ENCODE measurements at regions not wholly inside any gene's neighbourhood (a gene's known extent, or its start where the extent isn't known, plus 50 kb on each side); places are given as distances from the start of the nearest gene placed in this dataset.

DNA sequence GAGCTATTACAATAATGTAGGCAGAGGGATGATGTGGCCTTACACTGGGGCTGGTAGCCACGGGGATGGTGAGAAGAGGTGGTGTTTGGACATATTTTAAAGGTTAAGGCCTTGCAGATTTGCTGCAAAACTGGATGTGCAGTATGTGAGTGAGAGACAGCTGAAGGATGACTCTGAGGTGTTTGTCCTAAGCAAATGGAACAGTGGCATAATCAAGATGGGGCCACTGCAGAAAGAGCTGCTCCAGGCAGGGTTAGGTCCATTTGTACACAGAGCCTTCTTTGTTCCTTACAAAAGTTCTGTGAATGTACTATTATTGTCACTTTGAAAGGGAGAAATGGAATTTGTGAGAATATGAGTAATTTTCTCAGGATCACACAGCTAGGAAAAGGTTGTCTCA, 220.4 kb upstream of the ZP4 start:
- TF ChIP-seq EZH2phosphoT487 (IDR thresholded peaks at IDR 0.05; ENCODE audit: borderline replicate concordance) (no peak), CTCF (conservative IDR thresholded peaks at IDR 0.05; ENCODE audit: low read length) (no peak)
- no peaks in the 10 kb centered on the region for H3K36me3 ChIP-seq (ENCODE audit: insufficient read depth, low read length)
- no peaks in the 10 kb centered on the region for H3K79me2 ChIP-seq (ENCODE audit: insufficient read depth, low read length)
- H3K9ac ChIP-seq (ENCODE audit: low read depth, low read length, poor library complexity, severe bottlenecking): no peak overlapping the region
- no peak overlapping the region for H2AFZ ChIP-seq (ENCODE audit: low read length)
- no peaks in the 10 kb centered on the region for H3K4me1 ChIP-seq (ENCODE audit: insufficient read depth, low read length, poor library complexity, severe bottlenecking)
- no peaks in the 10 kb centered on the region for H3K27me3 ChIP-seq (ENCODE audit: insufficient read depth, low read length, poor library complexity, severe bottlenecking)
- H3K9me3 ChIP-seq (ENCODE audit: insufficient read depth, low read depth, low read length): no peaks in the 10 kb centered on the region
- no peak overlapping the region for H3K4me3 ChIP-seq (ENCODE audit: low read length, poor library complexity, severe bottlenecking)
- H3F3A ChIP-seq (ENCODE audit: low read depth): no peaks in the 10 kb centered on the region
- H3K4me2 ChIP-seq (ENCODE audit: low read depth, low read length, poor library complexity, severe bottlenecking): no peak overlapping the region
- H4K20me1 ChIP-seq (ENCODE audit: insufficient read depth, low read length, poor library complexity, severe bottlenecking): no peaks in the 10 kb centered on the region
- no peaks in the 10 kb centered on the region for H3K9me2 ChIP-seq (replicated peaks; ENCODE audit: low read depth, low read length)

- no peak overlapping the region for H2AFZ ChIP-seq (ENCODE audit: low read length)
- no peaks in the 10 kb centered on the region for H3K4me1 ChIP-seq (ENCODE audit: insufficient read depth, low read length, poor library complexity, severe bottlenecking)
- H3K4me3 ChIP-seq (ENCODE audit: low read length, poor library complexity, severe bottlenecking): no peak overlapping the region
- H3K9ac ChIP-seq (ENCODE audit: low read depth, low read length, poor library complexity, severe bottlenecking): no peak overlapping the region
- H3K36me3 ChIP-seq (ENCODE audit: insufficient read depth, low read length): no peaks in the 10 kb centered on the region
- no peak for TF ChIP-seq CTCF (conservative IDR thresholded peaks at IDR 0.05; ENCODE audit: low read length)
- TF ChIP-seq EZH2phosphoT487 (IDR thresholded peaks at IDR 0.05; ENCODE audit: borderline replicate concordance): no peak
- H3F3A ChIP-seq (ENCODE audit: low read depth): no peaks in the 10 kb centered on the region
- no peaks in the 10 kb centered on the region for H3K9me2 ChIP-seq (replicated peaks; ENCODE audit: low read depth, low read length)
- H4K20me1 ChIP-seq (ENCODE audit: insufficient read depth, low read length, poor library complexity, severe bottlenecking): no peaks in the 10 kb centered on the region
- no peaks in the 10 kb centered on the region for H3K79me2 ChIP-seq (ENCODE audit: insufficient read depth, low read length)
- H3K4me2 ChIP-seq (ENCODE audit: low read depth, low read length, poor library complexity, severe bottlenecking): no peak overlapping the region
- no peaks in the 10 kb centered on the region; the same call in 1 of the 2 replicates for H3K9me3 ChIP-seq (ENCODE audit: insufficient read depth, low read depth, low read length)
- no peaks in the 10 kb centered on the region for H3K27me3 ChIP-seq (ENCODE audit: insufficient read depth, low read length, poor library complexity, severe bottlenecking)
Observed at GRCh38 chr1:238108417-238108816, 217.7 kb upstream of the ZP4 start.

DNA sequence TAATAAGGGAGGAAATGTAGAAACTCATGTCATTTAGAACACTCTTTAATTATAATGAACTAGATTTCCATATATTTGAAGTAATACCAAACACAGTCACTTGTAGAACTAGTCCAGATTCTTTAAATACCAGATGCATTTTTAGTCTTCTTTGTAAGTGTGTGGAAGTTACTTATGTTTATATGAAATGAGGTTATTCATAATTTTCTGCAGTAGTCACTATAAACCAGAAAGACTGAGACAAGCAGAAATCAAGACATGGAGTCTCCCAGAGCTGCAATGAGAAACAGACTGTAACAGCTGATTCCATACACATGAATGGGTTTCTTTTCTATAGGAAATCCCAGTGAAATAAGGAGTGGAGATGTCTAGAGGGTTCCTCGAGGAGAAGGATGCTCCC, 216.6 kb upstream of the ZP4 start:
- no peaks in the 10 kb centered on the region for H3K27me3 ChIP-seq (ENCODE audit: insufficient read depth, low read length, poor library complexity, severe bottlenecking)
- no peak overlapping the region for H3K9ac ChIP-seq (ENCODE audit: low read depth, low read length, poor library complexity, severe bottlenecking)
- no peak overlapping the region for H3K4me2 ChIP-seq (ENCODE audit: low read depth, low read length, poor library complexity, severe bottlenecking)
- no peaks in the 10 kb centered on the region for H3K9me2 ChIP-seq (replicated peaks; ENCODE audit: low read depth, low read length)
- H3K9me3 ChIP-seq (ENCODE audit: insufficient read depth, low read depth, low read length): no peaks in the 10 kb centered on the region; the same call in 1 of the 2 replicates
- no peaks in the 10 kb centered on the region for H4K20me1 ChIP-seq (ENCODE audit: insufficient read depth, low read length, poor library complexity, severe bottlenecking)
- TF ChIP-seq EZH2phosphoT487 (IDR thresholded peaks at IDR 0.05; ENCODE audit: borderline replicate concordance) (no peak), CTCF (conservative IDR thresholded peaks at IDR 0.05; ENCODE audit: low read length) (no peak)
- no peaks in the 10 kb centered on the region for H3K4me1 ChIP-seq (ENCODE audit: insufficient read depth, low read length, poor library complexity, severe bottlenecking)
- no peak overlapping the region for H2AFZ ChIP-seq (ENCODE audit: low read length)
- no peaks in the 10 kb centered on the region for H3F3A ChIP-seq (ENCODE audit: low read depth)
- H3K79me2 ChIP-seq (ENCODE audit: insufficient read depth, low read length): no peaks in the 10 kb centered on the region
- no peaks in the 10 kb centered on the region for H3K36me3 ChIP-seq (ENCODE audit: insufficient read depth, low read length)
- H3K4me3 ChIP-seq (ENCODE audit: low read length, poor library complexity, severe bottlenecking): no peak overlapping the region
